UCSD-AML1 (cell line): ENCODE measurements at regions not wholly inside any gene's neighbourhood (a gene's known extent, or its start where the extent isn't known, plus 50 kb on each side); places are given as distances from the start of the nearest gene placed in this dataset.

Source experiments
- DNase-seq: peaks from one replicate; lab custom pipeline; 2025; ENCODE audit not compliant: unreplicated experiment; lab: John Stamatoyannopoulos, UW

DNA sequence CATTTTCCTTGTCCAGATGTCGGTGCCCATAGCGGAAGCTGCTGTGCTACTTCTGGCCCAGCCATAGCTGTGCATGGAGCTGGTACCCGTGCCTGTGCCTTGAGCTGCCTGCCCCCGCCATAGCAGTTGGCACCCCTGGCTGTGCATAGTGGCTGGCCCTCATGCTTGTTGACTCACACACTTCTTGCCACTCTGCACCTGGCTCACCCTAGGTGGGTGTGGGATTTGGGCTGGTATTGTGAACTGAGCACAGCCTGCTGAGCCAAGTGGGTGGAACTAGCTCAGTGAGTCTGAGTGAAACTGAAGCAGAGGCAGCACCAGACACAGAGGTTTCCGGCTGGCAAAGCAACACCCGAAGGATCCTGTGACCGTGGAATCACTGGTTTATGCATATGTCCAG is 689.5 kb upstream of the EYS start:
- peak; percentile 4 for DNase-seq

- DNase-seq: no peak
These were observed 689.1 kb upstream of the EYS start for GRCh38 chr6:66396145-66396544.

DNA sequence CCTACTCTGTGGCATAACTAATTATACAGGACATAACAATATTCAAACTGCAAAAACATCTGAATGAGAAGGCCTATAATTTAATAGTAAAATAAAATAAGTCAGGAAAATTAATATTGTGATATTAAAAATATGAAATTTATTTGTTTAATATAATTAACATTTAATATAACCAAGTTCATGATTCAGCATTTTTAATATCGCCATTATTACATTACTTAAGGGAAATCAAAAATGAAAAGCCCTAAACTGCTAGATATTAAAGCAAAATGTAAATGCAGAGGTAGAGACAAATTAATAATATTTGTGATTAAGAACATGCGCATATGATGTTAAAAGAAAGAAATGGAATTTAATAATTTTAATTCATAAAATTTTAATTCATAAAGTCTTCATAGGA is 683.4 kb upstream of the EYS start:
- no peak for DNase-seq

- no peak for DNase-seq
These were observed 669.0 kb upstream of the EYS start for GRCh38 chr6:66376001-66376400.

DNA sequence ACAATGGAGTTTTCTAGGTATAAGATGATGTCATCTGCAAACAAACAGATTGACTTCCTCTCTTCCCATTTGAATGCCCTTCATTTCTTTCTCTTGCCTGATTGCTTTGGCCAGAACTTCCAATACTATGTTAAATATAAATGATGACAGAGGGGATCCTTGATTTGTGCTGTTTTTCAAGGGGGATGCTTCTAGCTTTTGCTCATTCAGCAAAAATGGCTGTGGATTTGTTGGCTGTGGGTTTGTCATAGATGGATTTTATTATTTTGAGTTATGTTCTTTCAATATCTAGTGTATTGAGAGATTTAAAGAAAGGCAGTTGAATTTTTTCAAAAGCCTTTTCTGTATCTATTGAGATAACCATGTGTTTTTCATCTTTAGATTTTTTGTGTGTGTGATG is 662.4 kb upstream of the EYS start:
- no peak for DNase-seq

DNA sequence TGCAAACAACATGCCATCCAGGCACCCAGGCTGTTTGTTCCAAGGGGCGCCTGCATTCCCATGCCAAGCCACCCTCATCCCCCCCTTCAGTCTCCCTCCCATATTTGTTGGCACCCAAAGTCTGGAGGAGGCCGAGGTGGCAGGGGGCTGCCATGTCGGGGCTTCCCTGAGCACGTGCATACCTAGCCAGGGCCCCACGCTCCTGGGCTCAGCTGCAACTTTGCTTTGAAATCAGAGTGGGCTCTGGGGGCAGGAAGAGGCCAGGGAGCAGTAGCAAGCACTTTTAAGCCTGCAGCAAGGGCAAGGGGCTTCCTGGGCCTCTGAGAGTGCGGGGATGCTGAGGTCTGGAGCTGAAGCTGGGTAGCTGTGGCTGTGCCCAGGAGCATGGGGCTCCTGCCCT is 655.9 kb upstream of the EYS start:
- no peak for DNase-seq

DNA sequence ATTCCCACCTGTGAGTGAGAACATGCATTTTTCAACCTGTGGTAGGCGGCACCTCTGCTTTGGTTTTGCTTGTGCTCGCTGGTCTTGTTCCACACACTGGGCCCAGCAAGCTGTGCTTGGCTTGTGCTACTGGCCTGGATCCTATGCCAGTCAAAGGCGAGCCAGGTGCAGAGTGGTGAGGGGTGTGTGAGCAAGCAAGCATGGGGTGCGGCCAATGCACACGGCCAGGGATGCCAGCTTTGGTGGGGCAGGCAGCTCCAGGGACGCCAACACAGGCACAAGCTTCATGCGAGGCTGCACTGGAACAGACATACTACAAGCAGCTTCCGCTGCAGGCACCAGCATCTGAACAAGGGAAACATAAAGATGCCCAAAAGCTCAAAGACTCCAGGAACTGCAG is 654.9 kb upstream of the EYS start:
- DNase-seq: no peak

GRCh38 chr6:66357781-66358180 is 650.8 kb upstream of the EYS start:
- DNase-seq: no peak

- DNase-seq: no peak
These were observed 648.4 kb upstream of the EYS start for GRCh38 chr6:66355471-66355870.

GRCh38 chr6:66344796-66345195 is 637.8 kb upstream of the EYS start:
- no peak for DNase-seq

- no peak for DNase-seq
These were observed 633.7 kb upstream of the EYS start for GRCh38 chr6:66340736-66341135.

- no peak for DNase-seq
These were observed 629.1 kb upstream of the EYS start for GRCh38 chr6:66336176-66336575.

DNA sequence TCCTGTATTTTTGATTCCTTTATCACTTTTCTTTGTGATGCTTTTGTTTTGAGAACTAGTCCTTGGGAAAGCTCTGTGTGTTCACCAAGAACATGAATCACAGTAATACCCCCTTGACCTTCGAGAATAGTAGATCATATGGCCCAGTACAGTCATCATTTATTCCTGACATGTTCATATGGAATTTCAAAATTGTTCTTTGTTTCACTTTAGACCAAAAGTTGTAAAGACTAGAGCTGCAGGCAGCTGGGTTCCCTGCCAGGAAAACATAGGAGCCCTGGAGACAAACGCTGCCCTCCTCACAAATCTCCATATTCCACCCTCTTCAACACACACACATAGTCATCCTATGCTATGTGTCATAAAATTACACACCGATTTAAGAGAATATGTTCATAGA is 621.2 kb upstream of the EYS start:
- DNase-seq: no peak

GRCh38 chr6:66326228-66326627 is 619.2 kb upstream of the EYS start:
- no peak for DNase-seq

- no peak for DNase-seq
These were observed 614.0 kb upstream of the EYS start for GRCh38 chr6:66321017-66321416.

GRCh38 chr6:66307490-66307889 is 600.5 kb upstream of the EYS start:
- no peak for DNase-seq

- no peak for DNase-seq
These were observed 584.9 kb upstream of the EYS start for GRCh38 chr6:66291905-66292304.

DNA sequence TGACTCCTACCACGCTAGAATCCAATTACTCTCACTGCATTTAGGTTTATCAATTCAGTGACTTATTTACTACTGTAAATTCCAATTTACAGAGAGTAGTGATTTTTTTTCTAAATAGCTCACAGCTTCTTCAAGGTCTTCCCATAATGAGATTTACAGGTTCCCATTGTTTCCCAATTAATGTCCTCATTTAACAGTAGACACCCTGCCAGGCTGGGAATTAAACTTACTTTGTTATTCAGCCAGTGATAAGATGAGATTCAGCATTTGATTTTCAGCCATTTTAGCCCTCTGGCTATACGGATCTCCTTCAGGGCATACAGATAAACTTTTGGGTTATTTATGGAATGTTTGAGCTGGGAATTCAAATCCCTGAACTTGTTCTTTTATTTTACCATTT is 582.9 kb upstream of the EYS start:
- DNase-seq: no peak

DNA sequence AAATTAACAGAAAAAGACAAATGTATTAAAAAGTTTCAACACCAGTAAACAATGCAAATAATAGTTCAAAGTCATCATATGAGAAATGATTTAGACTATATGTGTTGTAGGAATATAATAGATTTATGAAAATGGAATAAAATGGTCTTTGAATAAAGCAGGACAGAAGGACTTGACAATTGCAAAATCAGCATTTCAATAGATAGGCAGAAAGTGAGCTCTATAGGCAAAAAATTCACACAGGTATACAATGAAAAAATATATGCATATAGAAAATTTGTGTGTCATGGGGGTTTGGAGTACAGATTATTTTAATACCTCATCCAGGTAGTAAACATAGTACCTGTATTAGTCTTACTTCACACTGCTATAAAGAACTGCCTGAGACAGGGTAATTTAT is 571.1 kb upstream of the EYS start:
- no peak for DNase-seq

DNA sequence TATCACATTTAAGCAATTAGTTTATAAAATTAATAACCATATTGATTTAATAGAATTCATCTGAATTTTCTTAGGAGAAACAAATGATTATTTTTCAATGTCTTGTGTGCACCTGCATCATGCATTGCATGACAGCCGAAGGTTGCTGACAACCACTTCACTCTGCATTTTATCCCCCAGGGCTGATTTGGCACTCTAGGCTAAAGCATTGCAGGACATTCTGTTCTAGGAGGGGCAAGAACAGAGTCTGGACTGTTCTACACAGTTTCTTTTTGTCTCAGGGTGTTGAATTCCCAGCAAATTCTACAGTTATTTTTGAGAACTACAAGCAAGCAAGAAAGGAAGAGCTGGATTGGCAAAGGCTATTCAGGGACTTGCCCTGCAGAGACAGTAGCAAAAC is 570.4 kb upstream of the EYS start:
- no peak for DNase-seq

GRCh38 chr6:66265737-66266136 is 558.7 kb upstream of the EYS start:
- DNase-seq: no peak

- DNase-seq: no peak
These were observed 557.4 kb upstream of the EYS start for GRCh38 chr6:66264376-66264775.

DNA sequence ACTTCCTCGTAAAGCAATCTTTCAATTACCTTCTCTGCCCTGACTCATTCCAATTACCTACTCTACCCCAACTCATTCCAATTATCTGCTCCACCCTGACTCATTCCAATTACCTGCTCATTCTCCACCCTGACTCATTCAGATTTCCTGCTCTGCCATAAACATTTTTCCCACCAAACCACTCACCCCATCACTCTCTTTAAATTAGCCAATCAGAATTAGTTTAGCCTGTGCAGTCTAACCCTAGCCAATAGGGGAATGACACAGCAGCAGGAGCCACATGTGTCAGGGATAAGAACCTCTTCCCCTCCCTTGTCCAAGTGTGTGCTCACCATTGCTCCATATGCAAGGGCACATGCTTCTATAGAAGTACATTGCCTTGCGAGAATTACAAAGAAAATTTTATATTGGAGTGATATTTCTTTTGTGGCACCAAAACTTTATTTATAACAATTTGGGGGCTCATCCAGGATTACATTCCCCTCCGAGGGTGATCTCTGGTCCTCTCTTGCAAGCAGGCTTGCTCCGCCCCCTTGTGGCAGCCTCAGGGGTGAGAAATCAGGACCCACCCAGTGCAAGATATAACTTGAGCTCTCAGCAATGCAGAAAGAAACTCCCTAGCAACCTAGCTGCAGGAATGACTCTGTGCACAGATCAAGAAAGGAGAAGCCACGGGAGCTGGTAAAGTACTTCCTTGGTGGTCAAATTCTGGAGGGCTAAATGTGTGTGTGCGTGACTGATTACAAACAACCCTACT is 551.9 kb upstream of the EYS start:
- DNase-seq: peak; percentile 20
